Smooth muscle cell (in vitro differentiated cells): ENCODE measurements at regions not wholly inside any gene's neighbourhood (a gene's known extent, or its start where the extent isn't known, plus 50 kb on each side); places are given as distances from the start of the nearest gene placed in this dataset. TPM values are rescaled to one million over a fixed set of nuclear protein-coding genes. Genes with fewer than 3 reads are reported as not detected.

Source experiments
- DNase-seq: peaks from one replicate; lab custom pipeline; 2025; ENCODE audit not compliant: unreplicated experiment; lab: John Stamatoyannopoulos, UW
- H2AFZ ChIP-seq: fragments of 200-600 bp; sonication (generic); 2 replicates; pipeline ENCODE4 v1.6.0; 2016; ENCODE audit warnings: antibody characterized with exemption, low read depth, mild to moderate bottlenecking
- H3F3A ChIP-seq: fragments of 200-600 bp; sonication (generic); 2 replicates; pipeline ENCODE4 v1.6.0; 2017; ENCODE audit warnings: antibody characterized with exemption, low read depth
- H3K27ac ChIP-seq: fragments of 200-600 bp; sonication (generic); 2 replicates; pipeline ENCODE4 v1.5.1; 2016; ENCODE audit warnings: low read depth, mild to moderate bottlenecking
- H3K27me3 ChIP-seq: fragments of 200-600 bp; sonication (generic); 2 replicates; pipeline ENCODE4 v1.6.1; 2016; ENCODE audit warnings: low read depth, mild to moderate bottlenecking
- H3K36me3 ChIP-seq: fragments of 200-600 bp; sonication (generic); 2 replicates; pipeline ENCODE4 v1.5.1; 2016; ENCODE audit warnings: low read depth
- H3K4me1 ChIP-seq: fragments of 200-600 bp; sonication (generic); 2 replicates; pipeline ENCODE4 v1.5.1; 2016; ENCODE audit warnings: low read depth
- H3K4me2 ChIP-seq: fragments of 200-600 bp; sonication (generic); 2 replicates; pipeline ENCODE4 v1.6.0; 2016; ENCODE audit warnings: mild to moderate bottlenecking
- H3K4me3 ChIP-seq: fragments of 200-600 bp; sonication (generic); 2 replicates; pipeline ENCODE4 v1.5.1; 2016; ENCODE audit warnings: mild to moderate bottlenecking
- H3K79me2 ChIP-seq: fragments of 200-600 bp; sonication (generic); 2 replicates; pipeline ENCODE4 v1.6.0; 2016; ENCODE audit warnings: low read depth, mild to moderate bottlenecking
- H3K9ac ChIP-seq: fragments of 200-600 bp; sonication (generic); 2 replicates; pipeline ENCODE4 v1.6.0; 2016; ENCODE audit warnings: low read depth
- H3K9me3 ChIP-seq: fragments of 200-600 bp; sonication (generic); replicated peaks from 2 replicates; pipeline ENCODE4 v1.5.1; 2016; ENCODE audit warnings: low read depth
- H4K20me1 ChIP-seq: fragments of 200-600 bp; sonication (generic); 2 replicates; pipeline ENCODE4 v1.6.0; 2016; ENCODE audit warnings: low read depth
- WGBS: methylation state at CpG from one replicate; pipeline ENCODE4 v1.1.7; 2016; ENCODE audit warnings: low lambda C conversion rate; 5-methylcytosine and 5-hydroxymethylcytosine counted together
- small RNA-seq: library from RNA; depleted of rRNA; stranded (forward); fragments of <200 nt; gene quantifications from one replicate; pipeline ENCODE3, GENCODE V24; 2014
- TF ChIP-seq, protein P1 (sequence below): fragments of 200-600 bp; sonication (generic); IDR thresholded peaks from 2 replicates; pipeline ENCODE4 v1.5.1; 2017; ENCODE audit warnings: borderline replicate concordance, mild to moderate bottlenecking, antibody characterized with exemption; ENCODE audit not compliant: insufficient read depth, poor library complexity, severe bottlenecking

DNA sequence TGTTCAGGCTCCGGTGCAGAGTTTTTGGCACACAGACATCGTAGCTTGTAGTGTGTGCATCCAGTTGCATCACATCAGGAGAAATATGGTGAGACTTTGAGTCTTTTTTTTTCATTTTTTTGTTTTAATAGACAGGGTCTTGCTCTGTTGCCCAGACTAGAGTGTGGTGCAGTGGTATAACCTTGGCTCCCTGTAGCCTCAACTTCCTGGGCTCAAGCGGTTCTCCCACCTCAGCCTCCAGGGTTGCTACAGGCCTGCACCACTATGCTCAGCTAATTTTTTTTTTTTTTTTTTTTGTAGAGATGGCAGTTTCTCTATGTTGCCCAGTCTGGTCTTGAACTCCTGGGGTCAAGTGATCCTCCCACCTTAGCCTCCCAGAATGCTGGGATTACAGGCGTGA lies 51.1 kb upstream of the TEX264 start:
- no peak overlapping the region for H3K4me2 ChIP-seq
- no peaks in the 10 kb centered on the region for H3F3A ChIP-seq
- no peaks in the 10 kb centered on the region for H3K36me3 ChIP-seq
- TF ChIP-seq, protein P1, sequence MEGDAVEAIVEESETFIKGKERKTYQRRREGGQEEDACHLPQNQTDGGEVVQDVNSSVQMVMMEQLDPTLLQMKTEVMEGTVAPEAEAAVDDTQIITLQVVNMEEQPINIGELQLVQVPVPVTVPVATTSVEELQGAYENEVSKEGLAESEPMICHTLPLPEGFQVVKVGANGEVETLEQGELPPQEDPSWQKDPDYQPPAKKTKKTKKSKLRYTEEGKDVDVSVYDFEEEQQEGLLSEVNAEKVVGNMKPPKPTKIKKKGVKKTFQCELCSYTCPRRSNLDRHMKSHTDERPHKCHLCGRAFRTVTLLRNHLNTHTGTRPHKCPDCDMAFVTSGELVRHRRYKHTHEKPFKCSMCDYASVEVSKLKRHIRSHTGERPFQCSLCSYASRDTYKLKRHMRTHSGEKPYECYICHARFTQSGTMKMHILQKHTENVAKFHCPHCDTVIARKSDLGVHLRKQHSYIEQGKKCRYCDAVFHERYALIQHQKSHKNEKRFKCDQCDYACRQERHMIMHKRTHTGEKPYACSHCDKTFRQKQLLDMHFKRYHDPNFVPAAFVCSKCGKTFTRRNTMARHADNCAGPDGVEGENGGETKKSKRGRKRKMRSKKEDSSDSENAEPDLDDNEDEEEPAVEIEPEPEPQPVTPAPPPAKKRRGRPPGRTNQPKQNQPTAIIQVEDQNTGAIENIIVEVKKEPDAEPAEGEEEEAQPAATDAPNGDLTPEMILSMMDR, result no peak
- H3K27ac ChIP-seq, result no peak overlapping the region
- H4K20me1 ChIP-seq, result peaks cover 94% of the 10 kb centered on the region
- WGBS, result 97% methylated on average over 4 of the region's 4 CpGs
- H3K79me2 ChIP-seq, result peaks cover 33% of the 10 kb centered on the region
- H2AFZ ChIP-seq, result no peak overlapping the region
- H3K4me1 ChIP-seq, result no peaks in the 10 kb centered on the region
- no peak for DNase-seq
- H3K27me3 ChIP-seq, result no peaks in the 10 kb centered on the region
- H3K4me3 ChIP-seq, result no peak overlapping the region
- no peaks in the 10 kb centered on the region for H3K9me3 ChIP-seq
- H3K9ac ChIP-seq, result no peak overlapping the region

DNA sequence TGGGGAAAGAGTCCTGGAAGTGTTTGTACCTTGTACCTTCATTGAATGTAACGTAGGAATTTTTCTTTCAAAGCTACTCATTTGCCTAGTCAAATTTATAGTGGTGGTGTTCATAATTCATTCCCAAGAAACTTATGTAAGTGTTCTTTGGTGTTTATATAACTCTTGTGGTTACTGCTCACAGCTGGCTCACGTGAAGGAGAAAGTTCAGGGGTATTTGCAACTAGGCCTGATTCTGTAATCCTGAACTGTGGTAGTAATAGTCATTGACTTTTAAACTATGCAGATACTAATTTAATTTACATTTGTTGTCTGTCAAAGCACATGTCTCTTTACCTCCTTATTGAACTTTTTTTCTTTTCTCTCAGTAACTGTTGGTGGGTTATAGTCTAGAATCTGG lies 50.5 kb upstream of the TEX264 start:
- peaks cover 93% of the 10 kb centered on the region for H4K20me1 ChIP-seq
- H3K36me3 ChIP-seq, result no peaks in the 10 kb centered on the region
- no peak overlapping the region for H3K27ac ChIP-seq
- TF ChIP-seq, protein P1, result no peak
- no peak overlapping the region for H3K4me3 ChIP-seq
- no peaks in the 10 kb centered on the region for H3K4me1 ChIP-seq
- H3K27me3 ChIP-seq, result no peaks in the 10 kb centered on the region
- no peak overlapping the region for H3K4me2 ChIP-seq
- H3K9me3 ChIP-seq, result no peaks in the 10 kb centered on the region
- peaks cover 28% of the 10 kb centered on the region for H3K79me2 ChIP-seq
- WGBS, result 59% methylated on average over 2 of the region's 2 CpGs
- no peaks in the 10 kb centered on the region for H3F3A ChIP-seq
- DNase-seq, result no peak
- no peak overlapping the region for H2AFZ ChIP-seq
- H3K9ac ChIP-seq, result no peak overlapping the region

DNA sequence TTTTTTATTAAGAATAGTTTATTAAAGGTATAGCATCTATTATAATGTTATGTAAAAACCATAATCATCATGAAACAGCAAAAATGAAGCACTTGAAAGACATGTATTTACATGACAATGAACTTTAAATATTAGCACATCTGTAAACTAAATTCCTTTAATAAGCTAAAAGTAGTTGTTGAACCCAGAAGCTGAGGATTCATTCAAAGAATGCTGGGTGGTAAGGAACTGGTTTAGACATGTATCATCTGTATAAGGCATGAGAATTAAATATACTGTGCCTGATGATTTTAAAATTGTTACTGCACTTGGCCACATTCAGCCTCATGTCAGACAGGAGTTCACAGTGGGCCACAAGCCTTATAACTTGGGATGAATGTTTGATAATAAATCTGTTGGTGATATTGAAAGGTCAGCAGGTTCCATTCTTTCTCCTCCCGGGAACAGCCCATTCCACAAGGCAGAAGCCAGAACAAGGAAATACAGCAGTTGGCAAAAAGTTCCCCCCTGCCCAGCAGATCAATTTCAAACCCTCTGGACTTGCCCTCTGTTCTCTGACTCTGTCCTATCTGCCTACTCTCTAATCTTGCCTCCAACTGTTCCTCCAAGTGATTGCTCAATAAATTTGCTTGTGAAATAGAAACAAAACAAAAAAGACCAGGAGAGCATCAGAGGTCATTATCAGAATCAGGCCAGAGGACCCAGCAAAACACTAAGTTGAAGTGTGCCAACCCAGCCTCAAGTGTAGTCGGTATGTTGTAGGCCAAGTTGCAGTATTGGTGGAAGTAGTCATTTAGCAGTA lies 49.8 kb upstream of the TEX264 start:
- H3K9me3 ChIP-seq, result no peaks in the 10 kb centered on the region
- no peak overlapping the region for H3K4me2 ChIP-seq
- peaks cover 23% of the 10 kb centered on the region for H3K79me2 ChIP-seq
- no peaks in the 10 kb centered on the region for H3K4me1 ChIP-seq
- no peak overlapping the region for H3K4me3 ChIP-seq
- TF ChIP-seq, protein P1, result no peak
- peaks cover 91% of the 10 kb centered on the region for H4K20me1 ChIP-seq
- no peak overlapping the region for H3K9ac ChIP-seq
- no peaks in the 10 kb centered on the region for H3K36me3 ChIP-seq
- WGBS, result 93% methylated on average over 2 of the region's 2 CpGs
- H3F3A ChIP-seq, result no peaks in the 10 kb centered on the region
- H3K27ac ChIP-seq, result no peak overlapping the region
- H3K27me3 ChIP-seq, result no peaks in the 10 kb centered on the region
- no peak for DNase-seq
- H2AFZ ChIP-seq, result no peak overlapping the region

Small RNA genes in the stretch of these regions (small RNA-seq; reads per million reads assigned to genes)
- not detected for gene RNU6ATAC29P
